Suppressor macrophage treated with lipopolysaccharide for 1 hour (primary cell): ENCODE measurements at regions not wholly inside any gene's neighbourhood (a gene's known extent, or its start where the extent isn't known, plus 50 kb on each side); places are given as distances from the start of the nearest gene placed in this dataset.

ENCODE experiments used
- DNase-seq, 3 donors: peaks; one replicate each; pipeline ENCODE4 v3.0.0-alpha.2; 2020 to 2022

DNA sequence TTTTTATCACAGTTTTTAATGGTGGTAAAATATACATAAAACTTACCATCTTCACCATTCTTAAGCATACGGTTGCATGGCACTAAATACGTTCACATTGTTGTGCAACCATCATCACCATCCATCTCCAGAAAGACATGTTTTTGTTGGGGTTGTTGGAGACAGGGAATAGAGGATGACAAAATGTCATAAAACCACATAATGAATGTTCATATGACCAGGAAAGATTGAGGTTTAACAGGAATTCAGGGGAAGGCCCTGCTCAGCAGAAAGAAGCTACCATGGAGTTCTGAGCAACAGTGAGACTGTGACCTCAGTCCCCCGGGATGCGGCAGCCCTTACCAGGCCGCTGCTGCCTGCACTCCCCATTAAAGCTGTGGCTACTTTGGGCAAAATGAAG is 63.9 kb upstream of the TRIM2 start:
- DNase-seq: no peak

- DNase-seq: no peak
These were observed 63.0 kb upstream of the TRIM2 start for GRCh38 chr4:153141238-153141637.

GRCh38 chr4:153142700-153143438 is 61.4 kb upstream of the TRIM2 start:
- peak; percentile 79 to 83 (median 80) for DNase-seq

DNA sequence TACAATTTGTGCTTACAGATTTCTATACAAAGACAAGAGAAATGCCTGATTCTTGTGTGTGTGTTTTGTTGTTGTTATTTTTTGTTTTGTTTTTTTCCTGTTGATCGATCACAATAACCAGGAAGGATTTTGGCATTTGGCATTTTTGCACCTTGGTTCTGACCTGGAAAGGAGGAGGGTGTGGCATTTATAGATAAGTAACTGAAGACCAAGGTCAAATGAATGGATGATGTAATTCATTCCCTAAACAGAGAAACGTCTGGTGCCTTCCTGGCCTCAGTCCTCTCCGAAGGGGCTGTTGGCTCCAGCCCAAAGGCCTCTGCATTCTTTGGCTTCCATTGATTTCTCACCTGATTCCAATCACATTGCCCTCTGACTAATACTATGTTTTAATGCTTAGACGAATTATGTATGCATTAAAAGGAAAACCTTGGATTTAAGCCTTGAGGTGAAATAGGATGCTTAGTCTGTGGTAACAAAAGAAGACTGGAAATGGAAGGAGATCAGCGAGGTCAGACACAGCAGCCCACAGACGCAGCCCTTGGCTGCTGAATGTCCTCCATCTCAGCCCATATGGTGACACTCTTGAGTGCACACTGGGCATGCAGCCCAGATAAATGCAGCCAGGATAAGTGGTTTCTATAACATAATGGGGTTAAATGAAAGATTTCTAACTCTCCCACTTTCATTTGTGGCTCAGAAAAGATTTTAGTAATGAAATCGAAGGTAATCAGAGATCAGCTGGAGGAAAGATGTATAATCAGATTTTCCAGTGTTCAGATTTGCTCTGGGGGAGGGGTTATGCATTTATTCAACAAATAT is 60.5 kb upstream of the TRIM2 start:
- no peak for DNase-seq

GRCh38 chr4:153146031-153146430 is 58.2 kb upstream of the TRIM2 start:
- no peak for DNase-seq

DNA sequence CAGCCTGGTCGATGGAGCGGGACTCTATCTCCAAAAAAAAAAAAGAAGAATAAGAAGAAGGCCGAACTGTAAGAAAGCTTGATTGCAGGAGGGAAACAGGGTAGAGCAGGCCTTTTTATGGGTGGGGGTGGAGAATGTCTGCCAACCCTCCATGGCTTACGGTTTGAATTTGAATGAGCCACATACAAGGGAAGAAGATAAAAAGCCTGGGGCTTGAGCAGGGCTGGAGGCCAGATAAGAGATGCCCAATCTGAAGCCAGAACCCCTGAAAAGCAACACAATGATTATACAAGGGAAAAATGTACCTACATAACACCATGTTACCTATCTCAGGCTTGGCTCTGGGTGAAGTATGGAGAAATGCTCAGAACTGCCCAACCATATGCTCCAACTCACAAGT is 57.3 kb upstream of the TRIM2 start:
- no peak for DNase-seq

DNA sequence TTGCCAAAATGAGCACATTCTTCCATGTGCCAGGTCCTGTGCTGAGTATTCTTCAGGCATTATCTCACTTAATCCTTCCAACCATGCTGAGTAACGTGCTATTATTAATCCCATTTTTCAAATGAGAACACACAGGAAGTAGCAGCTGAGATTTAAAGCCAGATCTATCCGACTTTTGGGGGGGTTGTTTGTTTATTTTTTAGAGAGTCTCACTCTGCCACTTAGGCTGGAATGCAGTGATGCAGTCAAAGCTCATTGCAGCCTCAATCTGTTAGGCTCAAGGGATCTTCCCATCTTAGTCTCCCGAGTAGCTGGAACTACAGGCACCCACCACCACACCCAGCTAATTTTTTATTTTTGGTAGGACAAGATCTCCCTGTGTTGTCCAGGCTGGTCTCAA is 55.5 kb upstream of the TRIM2 start:
- no peak for DNase-seq

DNA sequence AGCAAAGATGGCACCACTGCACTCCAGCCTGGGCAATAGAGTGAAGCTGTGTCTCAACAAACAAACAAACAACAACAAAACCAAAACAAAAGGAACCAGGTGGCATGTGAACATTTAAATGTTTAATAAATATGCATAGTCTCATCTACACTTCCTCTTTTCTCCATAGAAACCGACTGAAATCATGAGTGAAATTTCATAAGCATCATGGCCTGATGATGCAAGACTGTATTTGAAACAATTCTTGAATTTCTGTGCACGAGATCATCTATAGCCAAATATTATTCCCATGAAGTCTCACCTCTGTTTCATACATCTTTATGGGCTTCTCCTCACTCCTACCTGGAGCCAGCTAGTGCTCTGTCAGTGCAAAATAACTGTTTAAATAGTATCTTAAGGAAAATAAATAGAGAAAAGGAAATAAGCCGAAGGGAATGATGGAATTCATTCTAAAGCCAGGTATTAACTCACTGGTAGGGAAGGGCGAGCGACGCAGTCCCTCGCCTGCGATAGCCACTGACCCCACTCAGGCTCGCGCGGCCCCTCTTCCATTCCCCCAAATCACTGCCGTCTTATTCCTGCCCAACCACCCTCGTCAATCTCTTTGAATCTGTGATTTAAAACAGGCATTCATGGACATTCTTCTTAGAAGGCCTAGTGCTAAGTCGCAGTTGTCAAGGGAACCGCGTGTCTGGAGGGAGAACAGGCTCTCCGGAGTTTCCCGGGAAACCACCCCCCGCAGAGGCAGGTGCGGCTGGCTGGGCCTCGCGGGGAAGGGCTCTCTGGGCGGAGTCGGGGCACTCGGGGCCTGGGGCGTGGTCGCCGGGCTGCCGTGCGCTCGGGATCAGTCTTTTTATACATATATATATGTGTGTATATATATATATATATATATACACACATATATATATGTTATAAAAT is 52.4 kb upstream of the TRIM2 start:
- peak; percentile 83 to 90 (median 88) for DNase-seq

GRCh38 chr4:153152501-153153338 is 51.5 kb upstream of the TRIM2 start:
- DNase-seq: peak; percentile 37 to 67 (median 44)

DNA sequence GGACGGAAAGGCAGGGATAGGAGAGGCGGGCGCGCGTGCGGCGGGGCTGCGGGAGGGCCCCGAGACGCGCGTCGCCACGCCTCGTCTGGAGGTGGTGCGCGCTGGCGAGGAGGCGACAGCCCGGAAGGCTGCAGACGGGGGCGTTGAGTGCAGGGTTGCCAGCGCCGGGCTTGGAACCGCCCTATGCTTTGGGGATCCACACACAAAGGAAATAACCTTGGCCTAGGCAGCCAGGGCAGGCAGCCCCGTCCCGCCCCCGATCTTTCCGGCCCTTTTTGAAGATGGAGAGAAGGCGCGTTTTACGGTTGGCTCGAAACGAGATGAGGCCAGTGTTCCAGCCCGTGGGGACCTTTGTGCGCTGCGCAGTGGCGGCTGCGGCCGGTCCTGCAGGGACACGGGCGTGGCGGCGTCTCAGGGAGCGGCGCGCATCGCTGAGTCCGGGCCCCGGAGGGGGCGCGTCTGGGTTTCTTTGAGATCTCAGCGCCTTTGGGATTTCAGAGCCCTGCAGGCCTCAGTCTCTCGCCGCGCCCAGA is 50.8 kb upstream of the TRIM2 start:
- peak; percentile 77 to 89 (median 86) for DNase-seq

DNA sequence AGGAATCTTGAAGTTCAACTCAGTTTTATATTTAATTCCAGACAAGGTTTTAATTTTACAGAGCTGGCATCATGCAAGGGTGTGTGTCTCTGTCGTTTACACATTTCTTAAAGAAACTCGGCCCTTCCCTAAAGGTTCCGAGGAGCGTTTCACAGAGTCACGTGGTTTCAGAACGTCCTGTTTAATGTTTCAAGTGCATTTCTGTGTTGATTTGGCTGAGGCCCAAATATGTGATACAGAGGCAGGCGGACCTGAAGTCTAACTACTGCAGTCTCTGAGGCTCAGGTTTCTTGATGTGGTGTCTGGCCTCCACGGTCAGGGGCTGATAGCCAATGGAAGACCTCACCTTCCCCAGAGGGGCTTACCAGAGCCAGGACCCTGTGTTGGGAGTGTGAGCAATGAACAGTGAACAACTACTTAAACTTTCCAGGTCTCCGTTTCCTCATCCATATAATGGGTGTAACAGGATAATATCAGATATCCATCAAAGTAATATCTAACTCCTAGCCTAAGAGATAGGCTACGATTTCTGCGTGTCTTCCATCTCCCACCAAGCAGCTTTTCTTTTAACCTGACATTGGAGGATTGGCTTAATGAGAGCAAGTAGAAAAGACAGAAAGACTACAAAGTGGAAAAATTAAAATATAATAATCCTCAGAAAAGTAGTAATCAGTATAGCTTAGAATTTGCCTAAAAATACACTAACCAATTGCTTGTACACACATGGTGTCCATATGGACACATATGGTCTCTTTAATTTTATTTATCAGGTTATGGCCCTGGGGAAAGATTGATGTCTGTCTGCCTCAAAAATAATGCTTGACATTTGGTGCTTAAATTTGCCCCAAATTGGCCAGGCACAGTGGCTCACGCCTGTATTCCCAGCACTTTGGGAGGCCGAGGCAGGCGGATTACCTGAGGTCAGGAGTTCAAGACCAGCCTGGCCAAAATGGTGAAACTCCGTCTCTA is 50.0 kb upstream of the TRIM2 start:
- DNase-seq: peak; percentile 13 to 32 (median 32)
